ENCODE measurements at regions not wholly inside any gene's neighbourhood (a gene's known extent, or its start where the extent isn't known, plus 50 kb on each side); places are given as distances from the start of the nearest gene placed in this dataset.

GRCh38 chr2:5915881-5916310, 223.7 kb downstream of the SOX11 start:
- TF ChIP-seq, protein P1, sequence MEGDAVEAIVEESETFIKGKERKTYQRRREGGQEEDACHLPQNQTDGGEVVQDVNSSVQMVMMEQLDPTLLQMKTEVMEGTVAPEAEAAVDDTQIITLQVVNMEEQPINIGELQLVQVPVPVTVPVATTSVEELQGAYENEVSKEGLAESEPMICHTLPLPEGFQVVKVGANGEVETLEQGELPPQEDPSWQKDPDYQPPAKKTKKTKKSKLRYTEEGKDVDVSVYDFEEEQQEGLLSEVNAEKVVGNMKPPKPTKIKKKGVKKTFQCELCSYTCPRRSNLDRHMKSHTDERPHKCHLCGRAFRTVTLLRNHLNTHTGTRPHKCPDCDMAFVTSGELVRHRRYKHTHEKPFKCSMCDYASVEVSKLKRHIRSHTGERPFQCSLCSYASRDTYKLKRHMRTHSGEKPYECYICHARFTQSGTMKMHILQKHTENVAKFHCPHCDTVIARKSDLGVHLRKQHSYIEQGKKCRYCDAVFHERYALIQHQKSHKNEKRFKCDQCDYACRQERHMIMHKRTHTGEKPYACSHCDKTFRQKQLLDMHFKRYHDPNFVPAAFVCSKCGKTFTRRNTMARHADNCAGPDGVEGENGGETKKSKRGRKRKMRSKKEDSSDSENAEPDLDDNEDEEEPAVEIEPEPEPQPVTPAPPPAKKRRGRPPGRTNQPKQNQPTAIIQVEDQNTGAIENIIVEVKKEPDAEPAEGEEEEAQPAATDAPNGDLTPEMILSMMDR (IDR thresholded peaks at IDR 0.05): peak; percentile 17; the same call in 1 of the 2 replicates
- TF ChIP-seq, protein P2, sequence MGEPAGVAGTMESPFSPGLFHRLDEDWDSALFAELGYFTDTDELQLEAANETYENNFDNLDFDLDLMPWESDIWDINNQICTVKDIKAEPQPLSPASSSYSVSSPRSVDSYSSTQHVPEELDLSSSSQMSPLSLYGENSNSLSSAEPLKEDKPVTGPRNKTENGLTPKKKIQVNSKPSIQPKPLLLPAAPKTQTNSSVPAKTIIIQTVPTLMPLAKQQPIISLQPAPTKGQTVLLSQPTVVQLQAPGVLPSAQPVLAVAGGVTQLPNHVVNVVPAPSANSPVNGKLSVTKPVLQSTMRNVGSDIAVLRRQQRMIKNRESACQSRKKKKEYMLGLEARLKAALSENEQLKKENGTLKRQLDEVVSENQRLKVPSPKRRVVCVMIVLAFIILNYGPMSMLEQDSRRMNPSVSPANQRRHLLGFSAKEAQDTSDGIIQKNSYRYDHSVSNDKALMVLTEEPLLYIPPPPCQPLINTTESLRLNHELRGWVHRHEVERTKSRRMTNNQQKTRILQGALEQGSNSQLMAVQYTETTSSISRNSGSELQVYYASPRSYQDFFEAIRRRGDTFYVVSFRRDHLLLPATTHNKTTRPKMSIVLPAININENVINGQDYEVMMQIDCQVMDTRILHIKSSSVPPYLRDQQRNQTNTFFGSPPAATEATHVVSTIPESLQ (CRISPR knock-in tag; IDR thresholded peaks at IDR 0.05): no peak
- TF ChIP-seq FOXK1 (CRISPR knock-in tag; IDR thresholded peaks at IDR 0.05) (no peak), ATF3 (CRISPR knock-in tag; conservative IDR thresholded peaks at IDR 0.05) (no peak)
- TF ChIP-seq, protein P3, sequence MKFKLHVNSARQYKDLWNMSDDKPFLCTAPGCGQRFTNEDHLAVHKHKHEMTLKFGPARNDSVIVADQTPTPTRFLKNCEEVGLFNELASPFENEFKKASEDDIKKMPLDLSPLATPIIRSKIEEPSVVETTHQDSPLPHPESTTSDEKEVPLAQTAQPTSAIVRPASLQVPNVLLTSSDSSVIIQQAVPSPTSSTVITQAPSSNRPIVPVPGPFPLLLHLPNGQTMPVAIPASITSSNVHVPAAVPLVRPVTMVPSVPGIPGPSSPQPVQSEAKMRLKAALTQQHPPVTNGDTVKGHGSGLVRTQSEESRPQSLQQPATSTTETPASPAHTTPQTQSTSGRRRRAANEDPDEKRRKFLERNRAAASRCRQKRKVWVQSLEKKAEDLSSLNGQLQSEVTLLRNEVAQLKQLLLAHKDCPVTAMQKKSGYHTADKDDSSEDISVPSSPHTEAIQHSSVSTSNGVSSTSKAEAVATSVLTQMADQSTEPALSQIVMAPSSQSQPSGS (CRISPR knock-in tag; IDR thresholded peaks at IDR 0.05; ENCODE audit: borderline replicate concordance, low read depth): no peak
- TF ChIP-seq, protein P4, sequence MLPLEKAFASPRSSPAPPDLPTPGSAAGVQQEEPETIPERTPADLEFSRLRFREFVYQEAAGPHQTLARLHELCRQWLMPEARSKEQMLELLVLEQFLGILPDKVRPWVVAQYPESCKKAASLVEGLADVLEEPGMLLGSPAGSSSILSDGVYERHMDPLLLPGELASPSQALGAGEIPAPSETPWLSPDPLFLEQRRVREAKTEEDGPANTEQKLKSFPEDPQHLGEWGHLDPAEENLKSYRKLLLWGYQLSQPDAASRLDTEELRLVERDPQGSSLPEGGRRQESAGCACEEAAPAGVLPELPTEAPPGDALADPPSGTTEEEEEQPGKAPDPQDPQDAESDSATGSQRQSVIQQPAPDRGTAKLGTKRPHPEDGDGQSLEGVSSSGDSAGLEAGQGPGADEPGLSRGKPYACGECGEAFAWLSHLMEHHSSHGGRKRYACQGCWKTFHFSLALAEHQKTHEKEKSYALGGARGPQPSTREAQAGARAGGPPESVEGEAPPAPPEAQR (CRISPR knock-in tag; IDR thresholded peaks at IDR 0.05): no peak

Measured in WTC11 (cell line).